NCI-H82 treated with DMSO at 0.1 percent for 48 hours (cell line): ENCODE measurements at regions not wholly inside any gene's neighbourhood (a gene's known extent, or its start where the extent isn't known, plus 50 kb on each side); places are given as distances from the start of the nearest gene placed in this dataset.
A peak's percentile ranks its signal among the peaks of the same experiment; 100 is the strongest.

Source experiments
- DNase-seq: peaks from one replicate; lab custom pipeline; 2025; ENCODE audit not compliant: unreplicated experiment; lab: John Stamatoyannopoulos, UW

- no peak for DNase-seq
Measured at GRCh38 chr5:74294231-74294705, 346.3 kb downstream of the ENC1 start.

GRCh38 chr5:74293182-74293581 is 347.3 kb downstream of the ENC1 start:
- no peak for DNase-seq

GRCh38 chr5:74290634-74291241 is 349.8 kb downstream of the ENC1 start:
- DNase-seq: no peak

- no peak for DNase-seq
Measured at GRCh38 chr5:74289691-74290090, 350.8 kb downstream of the ENC1 start.

- DNase-seq: no peak
Measured at GRCh38 chr5:74289238-74289637, 351.3 kb downstream of the ENC1 start.

- DNase-seq: no peak
Measured at GRCh38 chr5:74288448-74289108, 351.9 kb downstream of the ENC1 start.

GRCh38 chr5:74288038-74288437 is 352.5 kb downstream of the ENC1 start:
- no peak for DNase-seq

GRCh38 chr5:74286734-74287695 is 353.5 kb downstream of the ENC1 start:
- peak; percentile 94 for DNase-seq

- no peak for DNase-seq
Measured at GRCh38 chr5:74285675-74286280, 354.8 kb downstream of the ENC1 start.

- DNase-seq: no peak
Measured at GRCh38 chr5:74282490-74282889, 358.0 kb downstream of the ENC1 start.

GRCh38 chr5:74281166-74281565 is 359.4 kb downstream of the ENC1 start:
- no peak for DNase-seq

GRCh38 chr5:74280306-74280705 is 360.2 kb downstream of the ENC1 start:
- DNase-seq: no peak

GRCh38 chr5:74279244-74279643 is 361.3 kb downstream of the ENC1 start:
- DNase-seq: no peak

GRCh38 chr5:74277418-74277817 is 363.1 kb downstream of the ENC1 start:
- DNase-seq: no peak

GRCh38 chr5:74275171-74275992 is 365.1 kb downstream of the ENC1 start:
- no peak for DNase-seq

GRCh38 chr5:74274326-74274725 is 366.2 kb downstream of the ENC1 start:
- no peak for DNase-seq

- DNase-seq: no peak
Measured at GRCh38 chr5:74272831-74273451, 367.6 kb downstream of the ENC1 start.

- DNase-seq: no peak
Measured at GRCh38 chr5:74272024-74272775, 368.3 kb downstream of the ENC1 start.

GRCh38 chr5:74268297-74268696 is 372.2 kb downstream of the ENC1 start:
- no peak for DNase-seq
